Activated CD4-positive, alpha-beta T cell treated with anti-CD3 and anti-CD28 coated beads, Interleukin-2, amount 50 U/mL, for 48 hours (primary cell): ENCODE measurements at regions not wholly inside any gene's neighbourhood (a gene's known extent, or its start where the extent isn't known, plus 50 kb on each side); places are given as distances from the start of the nearest gene placed in this dataset.

Source experiments
- DNase-seq, 2 experiments: peaks; one replicate each; pipeline ENCODE4 v3.0.0-alpha.2; 2020

- no peak for DNase-seq
Observed at GRCh38 chr18:6574631-6575030, 154.9 kb upstream of the ARHGAP28 start.

GRCh38 chr18:6575908-6576307 lies 153.6 kb upstream of the ARHGAP28 start:
- DNase-seq: no peak

GRCh38 chr18:6576718-6577375 lies 152.7 kb upstream of the ARHGAP28 start:
- no peak for DNase-seq

GRCh38 chr18:6578686-6579085 lies 150.8 kb upstream of the ARHGAP28 start:
- DNase-seq: no peak

- no peak for DNase-seq
Observed at GRCh38 chr18:6579486-6579885, 150.0 kb upstream of the ARHGAP28 start.

GRCh38 chr18:6580401-6580800 lies 149.1 kb upstream of the ARHGAP28 start:
- no peak for DNase-seq

GRCh38 chr18:6589923-6590322 lies 139.6 kb upstream of the ARHGAP28 start:
- no peak for DNase-seq

GRCh38 chr18:6590326-6590725 lies 139.2 kb upstream of the ARHGAP28 start:
- DNase-seq: no peak

- DNase-seq: no peak
Observed at GRCh38 chr18:6591491-6591890, 138.0 kb upstream of the ARHGAP28 start.

GRCh38 chr18:6592522-6592921 lies 137.0 kb upstream of the ARHGAP28 start:
- no peak for DNase-seq

GRCh38 chr18:6593142-6593885 lies 136.2 kb upstream of the ARHGAP28 start:
- no peak for DNase-seq

GRCh38 chr18:6595666-6596065 lies 133.8 kb upstream of the ARHGAP28 start:
- no peak for DNase-seq

- DNase-seq: no peak
Observed at GRCh38 chr18:6598657-6599056, 130.9 kb upstream of the ARHGAP28 start.

- no peak for DNase-seq
Observed at GRCh38 chr18:6600667-6601167, 128.8 kb upstream of the ARHGAP28 start.

- no peak for DNase-seq
Observed at GRCh38 chr18:6601241-6601640, 128.3 kb upstream of the ARHGAP28 start.

GRCh38 chr18:6602365-6602764 lies 127.2 kb upstream of the ARHGAP28 start:
- DNase-seq: no peak

GRCh38 chr18:6604573-6604941 lies 125.0 kb upstream of the ARHGAP28 start:
- DNase-seq: no peak

GRCh38 chr18:6605115-6605869 lies 124.2 kb upstream of the ARHGAP28 start:
- DNase-seq: no peak

- DNase-seq: no peak
Observed at GRCh38 chr18:6606411-6607085, 123.0 kb upstream of the ARHGAP28 start.

- DNase-seq: no peak
Observed at GRCh38 chr18:6607343-6607742, 122.2 kb upstream of the ARHGAP28 start.

- no peak for DNase-seq
Observed at GRCh38 chr18:6609666-6610264, 119.8 kb upstream of the ARHGAP28 start.

- no peak for DNase-seq
Observed at GRCh38 chr18:6610466-6610865, 119.0 kb upstream of the ARHGAP28 start.

- DNase-seq: no peak
Observed at GRCh38 chr18:6613581-6613980, 115.9 kb upstream of the ARHGAP28 start.
